IPS-18c (cell line): ENCODE measurements at regions not wholly inside any gene's neighbourhood (a gene's known extent, or its start where the extent isn't known, plus 50 kb on each side); places are given as distances from the start of the nearest gene placed in this dataset.

Source experiments
- H3K4me3 ChIP-seq: 2 replicates; pipeline ENCODE4 v1.7.0; 2013; ENCODE audit warnings: low read depth, mild to moderate bottlenecking, low read length, moderate library complexity; ENCODE audit not compliant: insufficient read depth
- H3K9me3 ChIP-seq: one replicate; pipeline ENCODE4 v1.6.1; 2013; ENCODE audit warnings: mild to moderate bottlenecking, low read length, moderate library complexity; ENCODE audit not compliant: control insufficient read depth, insufficient read depth

DNA sequence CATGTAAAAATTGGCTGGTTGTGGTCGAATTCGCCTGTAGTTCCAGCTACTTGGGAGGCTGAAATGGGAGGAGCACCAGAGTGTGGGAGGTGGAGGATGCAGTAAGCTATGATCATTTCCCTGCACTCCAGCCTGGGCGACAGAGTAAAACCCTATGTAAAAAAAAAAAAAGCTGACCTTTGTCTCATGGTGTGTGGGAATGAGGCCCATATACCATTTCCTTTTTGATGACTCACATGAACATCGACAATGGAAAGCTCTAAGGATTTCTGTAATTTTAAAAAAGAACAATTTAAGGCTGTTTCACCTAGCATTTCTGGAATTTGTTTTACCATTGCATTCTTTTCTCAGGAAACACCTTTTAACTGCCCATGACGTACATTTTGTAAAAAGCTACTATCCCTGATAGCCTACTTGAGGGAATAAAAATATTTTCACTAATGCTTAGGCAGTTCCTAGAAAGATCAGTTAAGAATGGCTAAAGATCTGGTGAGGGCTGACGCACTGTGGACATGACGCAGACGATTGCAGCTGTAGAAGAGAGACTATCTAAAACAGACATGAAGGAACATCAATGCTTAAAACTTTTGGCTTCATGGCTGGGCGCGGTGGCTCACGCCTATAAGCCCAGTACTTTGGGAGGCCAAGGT lies 400.6 kb upstream of the IGFBP3 start:
- Histone ChIP-seq H3K4me3 (no peak overlapping the region), H3K9me3 (no peaks in the 10 kb centered on the region)

DNA sequence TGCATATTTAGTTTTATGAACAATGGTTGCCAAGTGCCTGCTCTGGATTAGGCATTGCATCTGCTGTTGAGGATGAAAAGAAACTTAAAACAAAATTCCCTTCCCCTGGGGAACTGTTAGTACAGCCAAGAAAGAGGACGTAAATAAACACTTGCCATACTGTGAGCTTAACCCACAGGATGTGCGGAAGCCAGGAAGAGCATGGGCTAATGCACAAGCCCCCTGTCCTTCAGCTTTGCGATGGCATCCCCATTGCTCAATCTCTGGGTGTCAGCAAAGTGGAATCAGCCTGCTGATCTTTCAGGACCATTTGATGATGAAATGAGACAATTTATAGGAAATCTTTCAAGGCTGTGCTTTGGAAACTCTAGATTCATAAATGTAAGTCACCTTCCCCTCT lies 399.9 kb upstream of the IGFBP3 start:
- no peaks in the 10 kb centered on the region for H3K9me3 ChIP-seq
- no peak overlapping the region for H3K4me3 ChIP-seq

DNA sequence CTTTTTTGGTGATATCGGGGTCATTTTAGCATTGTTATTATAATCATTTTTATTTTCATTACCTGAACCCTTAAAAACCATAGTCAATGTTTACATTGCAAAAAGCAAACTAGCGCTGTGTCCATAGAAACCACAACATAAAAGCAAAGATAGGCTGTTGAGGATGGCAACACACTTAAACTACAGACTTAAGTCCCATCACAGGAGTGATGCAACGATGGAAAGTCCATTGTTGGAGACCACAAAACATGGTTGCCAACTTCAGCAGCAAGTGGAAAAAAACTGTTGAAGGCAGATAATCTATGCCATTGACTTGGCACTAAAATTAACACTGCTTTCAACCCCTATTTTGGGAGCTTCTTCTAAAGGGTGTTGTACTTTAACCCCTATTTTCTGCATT lies 398.8 kb upstream of the IGFBP3 start:
- no peaks in the 10 kb centered on the region for H3K9me3 ChIP-seq
- H3K4me3 ChIP-seq: no peak overlapping the region

DNA sequence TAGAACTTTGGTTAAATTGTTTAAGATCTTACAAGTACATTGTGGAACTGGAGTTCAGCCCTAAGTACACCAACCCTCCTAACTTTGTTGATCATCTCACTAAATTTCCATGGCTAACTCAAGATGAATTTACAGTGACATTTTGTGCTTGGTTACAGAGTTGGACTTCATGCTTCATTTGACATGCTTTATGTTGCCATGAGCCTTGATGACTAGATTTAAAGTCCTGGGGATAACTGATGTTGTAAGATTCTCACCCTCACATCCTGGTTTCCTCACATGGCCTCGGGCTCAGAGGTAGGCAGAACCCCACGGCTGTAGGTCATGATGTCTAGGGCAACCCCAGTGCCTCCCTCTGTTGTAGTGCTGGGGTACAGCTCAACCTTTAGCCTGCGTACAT lies 397.2 kb upstream of the IGFBP3 start:
- no peaks in the 10 kb centered on the region for H3K9me3 ChIP-seq
- H3K4me3 ChIP-seq: no peak overlapping the region

DNA sequence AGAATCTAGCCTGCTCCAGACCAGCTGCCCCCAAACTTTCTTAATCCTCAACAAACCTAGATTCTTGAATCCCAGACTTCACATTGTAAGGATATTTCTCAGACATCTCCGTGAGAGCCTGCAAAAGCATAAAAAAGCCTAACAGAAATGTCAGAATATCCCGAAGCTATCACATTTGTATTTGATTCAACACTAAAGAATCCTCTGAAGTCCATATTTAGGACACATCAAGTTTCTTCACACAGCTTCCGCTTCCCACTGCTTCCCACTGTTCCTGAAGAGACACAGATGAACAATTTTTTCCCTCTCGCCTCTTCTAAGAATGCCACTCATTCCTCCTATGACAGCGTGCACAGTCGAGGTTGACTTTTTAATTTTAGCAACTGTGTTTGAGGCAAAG lies 396.2 kb upstream of the IGFBP3 start:
- H3K4me3 ChIP-seq: no peak overlapping the region
- H3K9me3 ChIP-seq: no peaks in the 10 kb centered on the region

DNA sequence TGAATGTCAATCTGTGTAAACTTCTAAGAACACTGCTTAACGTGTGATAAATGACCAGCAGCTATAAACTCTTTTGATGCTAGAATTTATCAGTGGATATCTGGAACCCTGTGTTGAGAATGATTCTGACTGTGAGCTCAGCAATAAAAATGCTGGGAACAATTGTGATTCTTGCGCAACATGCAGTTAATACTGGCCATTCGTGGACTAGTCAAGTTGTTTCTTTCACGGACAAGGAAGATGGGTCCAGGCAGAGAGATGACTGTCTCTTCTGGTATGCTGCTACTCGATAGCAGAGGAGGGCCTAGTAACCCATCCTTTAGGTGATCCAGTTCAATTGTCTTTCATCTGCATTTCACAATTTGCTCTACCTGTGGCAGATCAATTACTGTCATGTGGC lies 394.8 kb upstream of the IGFBP3 start:
- no peak overlapping the region for H3K4me3 ChIP-seq
- H3K9me3 ChIP-seq: no peaks in the 10 kb centered on the region

DNA sequence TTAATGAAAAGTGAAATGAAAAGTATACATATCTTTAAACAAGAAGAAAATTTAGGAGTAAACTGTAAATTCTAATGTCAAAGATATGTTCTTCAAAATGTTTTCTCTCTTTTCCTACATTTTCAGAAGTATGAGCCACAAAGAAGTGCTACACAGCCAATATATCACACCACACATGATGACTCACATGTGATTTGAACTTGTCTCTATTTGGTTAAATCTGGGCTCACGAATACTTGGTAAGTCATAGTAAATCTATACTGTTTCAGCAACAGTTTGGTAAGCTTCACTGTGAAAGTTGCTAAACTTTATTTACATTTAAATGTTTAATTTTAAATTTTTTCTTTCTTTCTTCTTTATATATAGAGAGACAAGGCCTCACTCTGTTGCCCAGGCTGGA lies 380.6 kb upstream of the IGFBP3 start:
- no peak overlapping the region for H3K4me3 ChIP-seq
- H3K9me3 ChIP-seq: no peaks in the 10 kb centered on the region

DNA sequence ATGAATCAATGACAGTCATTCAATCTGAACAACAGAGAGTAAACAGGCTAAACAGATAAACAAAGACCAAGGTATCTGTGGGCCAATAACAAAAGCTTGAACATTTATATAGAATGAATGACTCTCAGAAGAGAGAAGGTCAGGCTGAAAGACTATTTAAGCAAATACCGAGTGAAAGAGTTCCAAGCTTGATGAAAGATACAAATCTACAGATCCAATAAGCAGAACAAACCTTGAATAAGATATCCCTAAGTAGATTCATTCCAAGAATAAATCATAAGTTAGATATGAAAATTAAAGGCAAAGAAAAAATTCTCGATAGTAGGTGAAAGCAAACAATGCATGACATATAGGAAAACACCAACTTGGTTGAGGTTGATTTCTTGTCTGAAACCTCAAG lies 376.4 kb upstream of the IGFBP3 start:
- Histone ChIP-seq H3K9me3 (no peaks in the 10 kb centered on the region), H3K4me3 (no peak overlapping the region)

DNA sequence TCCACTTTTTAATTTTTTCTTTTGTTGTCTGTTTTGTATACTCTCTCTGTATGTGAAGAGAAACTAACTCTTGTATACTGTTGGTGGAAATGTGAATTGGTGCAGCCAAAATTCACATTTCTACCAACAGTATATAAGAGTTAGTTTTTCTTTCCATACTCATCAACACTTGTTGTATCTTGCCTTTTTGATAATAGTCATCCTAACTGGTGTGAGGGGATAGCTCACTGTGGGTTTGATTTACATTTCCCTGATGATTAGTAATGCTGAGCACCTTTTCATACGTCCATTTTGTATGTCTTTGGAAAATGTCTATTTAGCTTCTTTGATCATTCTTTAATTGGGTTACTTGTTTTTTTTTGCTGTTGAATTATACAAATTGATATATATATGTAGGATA lies 375.5 kb upstream of the IGFBP3 start:
- no peaks in the 10 kb centered on the region for H3K9me3 ChIP-seq
- H3K4me3 ChIP-seq: no peak overlapping the region

DNA sequence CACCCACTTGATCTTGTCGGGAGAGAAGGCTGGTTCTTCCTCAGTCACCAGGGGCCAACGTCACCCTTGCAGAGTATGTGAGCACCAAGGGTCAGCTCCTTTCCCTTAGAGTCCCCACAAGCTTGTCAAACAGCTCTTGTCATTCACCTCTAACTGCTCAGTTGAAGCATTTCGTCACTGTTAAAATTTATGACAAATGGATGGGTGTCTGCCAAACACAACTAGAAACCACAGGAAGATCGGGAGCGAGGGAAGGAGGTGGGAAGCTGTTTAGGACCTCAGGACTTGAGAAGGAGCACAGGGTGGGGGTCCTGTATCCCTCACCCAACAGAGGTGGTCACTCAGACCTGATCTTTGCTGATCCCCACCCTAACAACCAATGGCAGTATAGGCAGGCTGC lies 373.3 kb upstream of the IGFBP3 start:
- Histone ChIP-seq H3K4me3 (no peak overlapping the region), H3K9me3 (peaks cover 2% of the 10 kb centered on the region)

DNA sequence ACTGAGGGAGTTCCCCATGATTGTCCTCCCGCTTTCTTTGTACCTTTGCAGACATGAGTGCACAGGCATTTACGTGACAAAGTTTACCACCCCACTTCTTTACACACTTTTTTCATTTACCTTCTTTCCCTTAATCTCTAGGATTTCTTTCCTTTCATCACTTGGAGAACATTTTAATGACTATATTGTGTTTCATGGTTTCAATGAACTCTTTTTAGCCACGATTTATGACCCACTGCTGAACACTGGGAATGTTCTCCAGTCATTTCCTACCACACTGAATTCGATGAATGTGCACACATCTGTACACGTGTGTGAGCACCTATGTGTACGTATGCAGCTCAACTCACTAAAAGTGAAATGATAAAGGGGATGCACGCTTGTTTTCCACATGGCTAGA lies 371.7 kb upstream of the IGFBP3 start:
- no peak overlapping the region for H3K4me3 ChIP-seq
- peaks cover 2% of the 10 kb centered on the region for H3K9me3 ChIP-seq

DNA sequence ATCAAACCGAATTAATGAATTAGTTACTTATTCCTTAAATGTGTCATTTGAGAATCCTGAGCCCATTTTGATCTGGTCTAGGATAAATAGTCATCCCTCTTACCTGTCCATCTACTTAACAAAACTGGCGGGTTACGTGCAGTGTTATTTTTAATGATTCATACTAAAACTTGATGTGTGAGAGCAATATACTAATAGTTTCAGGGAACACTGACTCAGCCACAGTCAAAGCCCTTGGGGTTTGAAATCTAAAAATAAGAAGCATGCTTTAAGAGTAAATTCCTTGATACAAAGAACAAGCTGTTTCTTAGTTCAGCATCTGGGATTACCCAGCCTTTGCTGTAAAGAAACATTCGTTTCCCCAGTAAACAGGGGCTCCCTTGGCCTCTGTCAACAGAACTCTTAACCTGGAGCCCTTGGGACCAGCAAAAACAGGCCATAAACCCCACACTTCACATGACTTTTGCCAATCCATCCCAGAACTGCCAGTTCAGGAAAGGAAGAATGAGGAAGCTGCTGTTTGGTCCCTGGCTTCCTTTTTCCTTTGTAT lies 370.6 kb upstream of the IGFBP3 start:
- Histone ChIP-seq H3K4me3 (no peak overlapping the region), H3K9me3 (peaks cover 2% of the 10 kb centered on the region)

DNA sequence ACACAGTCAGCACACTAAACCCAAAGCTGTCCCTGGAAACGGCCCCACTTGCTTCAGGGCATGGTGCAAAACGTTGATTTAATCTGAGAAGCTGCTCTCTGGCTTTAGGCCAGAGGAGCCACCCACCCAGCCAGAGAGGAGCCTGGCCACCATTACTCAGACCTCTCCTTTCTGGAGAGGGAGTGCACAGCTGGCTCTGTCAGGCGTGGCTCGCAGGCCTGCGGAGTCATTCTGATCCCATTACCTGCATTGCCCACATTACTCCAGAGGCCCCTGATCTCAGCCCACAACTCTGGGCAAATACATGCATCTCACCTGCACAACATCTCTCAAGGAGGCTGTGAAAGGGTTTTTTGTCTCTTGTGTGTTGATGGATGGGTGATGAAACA lies 370.0 kb upstream of the IGFBP3 start:
- H3K4me3 ChIP-seq: no peak overlapping the region
- peaks cover 2% of the 10 kb centered on the region for H3K9me3 ChIP-seq

DNA sequence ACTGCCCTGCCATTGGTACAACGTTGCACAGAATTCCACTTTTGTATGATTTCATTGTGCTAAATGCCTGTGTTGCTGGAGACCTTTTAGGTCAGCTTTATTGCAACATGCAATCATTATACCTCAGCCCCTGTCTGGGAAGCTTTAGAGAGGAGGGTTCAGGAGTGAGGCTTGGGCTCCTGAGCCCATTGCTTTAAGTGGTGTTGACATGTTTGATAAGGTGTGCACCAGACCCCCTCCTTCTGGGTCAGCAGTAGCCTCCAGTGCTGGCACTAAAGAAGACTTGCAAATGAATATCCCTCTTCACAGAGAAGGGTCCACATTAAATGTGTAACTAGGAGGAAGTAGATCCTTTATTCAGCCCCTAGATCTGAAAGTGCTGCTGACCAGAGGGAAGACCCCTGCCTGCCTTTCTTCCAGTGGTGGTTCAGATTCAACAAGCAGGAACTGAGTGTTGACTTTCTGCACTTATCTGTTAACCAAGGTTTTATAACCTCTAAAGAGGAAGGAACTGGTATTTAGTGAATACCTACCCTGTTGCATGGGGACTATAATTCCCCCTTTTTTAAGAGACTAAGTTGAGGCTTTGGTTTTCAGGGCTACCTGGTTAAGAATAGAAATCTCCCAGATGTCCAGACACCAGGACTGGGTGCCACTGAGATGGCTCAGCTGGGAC lies 369.4 kb upstream of the IGFBP3 start:
- H3K4me3 ChIP-seq: no peak overlapping the region
- peaks cover 2% of the 10 kb centered on the region for H3K9me3 ChIP-seq

DNA sequence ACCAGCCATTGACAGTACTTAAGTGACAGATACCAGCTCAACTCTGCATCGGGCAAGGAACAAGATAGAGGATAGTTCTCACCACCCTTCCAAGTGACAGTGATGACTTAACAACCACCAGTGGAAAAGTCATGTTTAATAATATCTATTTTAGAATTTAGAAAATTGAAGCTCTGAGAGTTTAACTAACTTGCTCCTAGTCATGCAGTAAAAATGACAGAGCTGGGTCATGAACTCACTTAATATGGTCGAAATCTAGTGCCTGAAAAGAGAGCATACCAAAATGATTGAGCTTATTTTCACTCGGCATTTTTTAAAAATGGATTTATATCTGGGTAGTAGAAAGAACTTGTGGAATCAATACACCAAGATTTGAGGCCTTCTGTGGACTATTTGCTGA lies 367.8 kb upstream of the IGFBP3 start:
- peaks cover 2% of the 10 kb centered on the region for H3K9me3 ChIP-seq
- no peak overlapping the region for H3K4me3 ChIP-seq

DNA sequence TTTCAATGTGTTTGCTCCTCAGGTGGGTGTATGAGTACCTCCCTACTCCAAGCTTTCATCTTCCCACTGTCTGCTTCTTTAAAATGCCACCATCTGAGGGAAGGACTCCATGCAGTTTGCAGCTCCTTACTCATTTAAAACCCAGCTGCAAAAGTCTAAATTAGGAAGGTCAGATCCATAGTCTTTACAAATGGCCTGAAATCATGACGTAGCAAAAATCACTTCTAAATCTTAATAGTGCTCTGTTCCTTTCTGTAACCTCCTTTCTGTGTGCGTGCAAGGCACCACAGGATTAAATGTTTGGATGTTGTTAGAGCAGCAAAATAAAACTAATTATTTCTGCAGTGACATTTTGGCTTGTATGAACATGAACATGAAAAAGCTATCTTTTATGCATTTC lies 366.9 kb upstream of the IGFBP3 start:
- H3K4me3 ChIP-seq: no peak overlapping the region

DNA sequence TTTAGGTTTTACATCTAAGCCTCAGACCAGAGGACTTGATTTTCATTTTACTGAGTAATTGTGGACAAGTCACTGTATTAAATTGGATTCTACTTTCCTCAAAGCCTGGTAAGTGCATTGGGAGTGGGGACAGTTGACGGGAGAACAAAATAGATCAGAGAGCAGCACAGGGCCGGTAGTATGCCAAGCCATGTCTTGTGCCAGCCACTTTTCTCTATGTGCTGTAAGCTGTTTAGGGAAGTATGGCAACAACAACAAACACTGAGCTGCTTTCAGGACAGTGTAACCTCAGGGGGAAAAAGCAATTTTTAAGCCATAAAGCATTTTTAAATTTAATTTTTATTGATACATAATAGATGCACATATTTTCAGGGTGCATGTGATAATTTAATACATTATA lies 365.9 kb upstream of the IGFBP3 start:
- Histone ChIP-seq H3K9me3 (peaks cover 2% of the 10 kb centered on the region), H3K4me3 (no peak overlapping the region)

More for the DNA sequence above, 366.9 kb upstream of the IGFBP3 start:
- H3K9me3 ChIP-seq: peaks cover 2% of the 10 kb centered on the region

DNA sequence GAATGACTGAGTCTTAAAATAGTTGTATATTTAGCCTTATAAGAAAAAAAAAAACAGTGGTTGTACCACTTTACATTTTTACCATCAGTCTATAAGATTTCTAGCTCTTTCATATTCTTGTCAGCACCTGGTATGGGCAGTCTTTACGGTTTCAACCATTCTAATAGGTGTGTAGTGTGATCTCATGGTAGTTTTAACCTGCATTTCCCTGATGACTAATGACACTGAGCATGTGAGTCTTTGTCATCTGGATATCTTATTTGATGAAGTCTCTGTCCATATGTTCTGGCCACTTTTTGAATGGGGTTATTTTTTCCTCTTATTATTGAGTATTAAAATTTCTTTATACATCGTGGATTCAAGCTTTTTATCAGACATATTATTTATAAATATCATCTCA lies 365.3 kb upstream of the IGFBP3 start:
- no peak overlapping the region for H3K4me3 ChIP-seq
- peaks cover 2% of the 10 kb centered on the region for H3K9me3 ChIP-seq

DNA sequence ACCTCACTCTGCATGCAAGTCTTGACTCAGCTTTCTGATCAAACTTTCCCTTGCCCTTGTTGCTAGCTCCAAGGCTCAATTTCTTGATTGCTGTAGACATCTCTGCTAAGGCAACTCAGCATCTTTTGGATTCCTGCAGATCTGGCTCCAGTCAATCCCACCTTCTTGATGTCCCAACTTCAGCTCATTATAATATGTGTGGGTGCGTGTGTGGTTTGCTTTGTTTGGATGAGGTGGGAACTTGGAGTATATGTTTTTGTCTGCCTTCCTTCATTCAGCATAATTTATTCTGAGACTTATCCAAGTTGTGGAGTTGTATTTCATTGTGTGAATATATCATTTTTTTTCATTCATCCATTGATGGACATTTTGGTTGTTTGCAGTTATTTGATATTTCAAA lies 364.8 kb upstream of the IGFBP3 start:
- Histone ChIP-seq H3K9me3 (peaks cover 2% of the 10 kb centered on the region), H3K4me3 (0 out of 2 replicates have a peak overlapping the region, but pooled peaks have one; percentile 15)
